ENCODE measurements at regions not wholly inside any gene's neighbourhood (a gene's known extent, or its start where the extent isn't known, plus 50 kb on each side); places are given as distances from the start of the nearest gene placed in this dataset.
A peak's percentile ranks its signal among the peaks of the same experiment; 100 is the strongest.

- no peak overlapping the region for H2AFZ ChIP-seq (ENCODE audit: low read length)
- TF ChIP-seq CTCF (conservative IDR thresholded peaks at IDR 0.05; ENCODE audit: low read depth, low read length) (no peak), EZH2phosphoT487 (IDR thresholded peaks at IDR 0.05; ENCODE audit: borderline replicate concordance, low read length) (no peak), EZH2 (IDR thresholded peaks at IDR 0.05; ENCODE audit: low read length, unreplicated experiment) (no peak)
- intact Hi-C loops (cut with micrococcal nuclease) = no loop called here
- ChIA-PET CTCF (no interaction called here), POLR2A (ENCODE audit: unreplicated experiment) (interaction anchor here (0.5 to 0.6 kb wide), 2 partner anchors 32 to 238 kb away, joined by 3 read pairs; no protein-coding TSS in a partner anchor)
- no peaks in the 10 kb centered on the region for H3K9me3 ChIP-seq (ENCODE audit: low read length)
- no peaks in the 10 kb centered on the region for H3K79me2 ChIP-seq (ENCODE audit: low read length)
- no peaks in the 10 kb centered on the region for H4K20me1 ChIP-seq (ENCODE audit: low read length)
- no peaks in the 10 kb centered on the region for H3K36me3 ChIP-seq (ENCODE audit: low read depth, low read length)
- no peaks in the 10 kb centered on the region for H3K9me2 ChIP-seq (replicated peaks; ENCODE audit: low read length)
- H3K9ac ChIP-seq (ENCODE audit: low read length) = no peak overlapping the region
- no peak overlapping the region for H3K4me3 ChIP-seq (ENCODE audit: low read length)
- H3K27me3 ChIP-seq (ENCODE audit: low read length) = no peaks in the 10 kb centered on the region
- H3K4me1 ChIP-seq (ENCODE audit: insufficient read depth, low read length) = peaks cover 13% of the 10 kb centered on the region
- BruUV-seq (replicated peaks) = no TSS peak
- DNase-seq (no peak), ATAC-seq (no peak)
- H3K4me2 ChIP-seq (ENCODE audit: low read length) = no peak overlapping the region
- no peak overlapping the region for H3K27ac ChIP-seq (ENCODE audit: low read length)
- H3F3A ChIP-seq (ENCODE audit: low read length, unreplicated experiment) = no peaks in the 10 kb centered on the region
Observed at GRCh38 chr5:57600321-57600720, 117.7 kb upstream of the ACTBL2 start.

- ChIA-PET POLR2A (ENCODE audit: unreplicated experiment) (no interaction called here), CTCF (interaction anchor here (0.6 kb wide), 1 partner anchor 867 kb away, joined by 4 read pairs; no protein-coding TSS in a partner anchor)
- H3K4me3 ChIP-seq (ENCODE audit: low read length) = no peak overlapping the region
- ATAC-seq = peak; percentile 93
- H3K4me2 ChIP-seq (ENCODE audit: low read length) = no peak overlapping the region
- no peaks in the 10 kb centered on the region for H3K9me2 ChIP-seq (replicated peaks; ENCODE audit: low read length)
- H3F3A ChIP-seq (ENCODE audit: low read length, unreplicated experiment) = no peaks in the 10 kb centered on the region
- H2AFZ ChIP-seq (ENCODE audit: low read length) = peak overlapping the region; percentile 20
- DNase-seq = peak; percentile 68
- intact Hi-C loops (cut with micrococcal nuclease) = no loop called here
- no TSS peak for BruUV-seq (replicated peaks)
- no peaks in the 10 kb centered on the region for H3K79me2 ChIP-seq (ENCODE audit: low read length)
- no peaks in the 10 kb centered on the region for H3K27me3 ChIP-seq (ENCODE audit: low read length)
- peaks cover 13% of the 10 kb centered on the region for H3K4me1 ChIP-seq (ENCODE audit: insufficient read depth, low read length)
- TF ChIP-seq CTCF (conservative IDR thresholded peaks at IDR 0.05; ENCODE audit: low read depth, low read length) = no peak
- TF ChIP-seq EZH2 (IDR thresholded peaks at IDR 0.05; ENCODE audit: low read length, unreplicated experiment) = no peak
- TF ChIP-seq EZH2phosphoT487 (IDR thresholded peaks at IDR 0.05; ENCODE audit: borderline replicate concordance, low read length) = no peak
- no peaks in the 10 kb centered on the region for H4K20me1 ChIP-seq (ENCODE audit: low read length)
- H3K9me3 ChIP-seq (ENCODE audit: low read length) = no peaks in the 10 kb centered on the region
- H3K36me3 ChIP-seq (ENCODE audit: low read depth, low read length) = no peaks in the 10 kb centered on the region
- H3K9ac ChIP-seq (ENCODE audit: low read length) = peak overlapping the region; percentile 31; the same call in 1 of the 2 replicates
- H3K27ac ChIP-seq (ENCODE audit: low read length) = peak overlapping the region; percentile 57
Observed at GRCh38 chr5:57598756-57599155, 116.1 kb upstream of the ACTBL2 start.

- peak overlapping the region; percentile 17; the same call in 1 of the 2 replicates for H3K9ac ChIP-seq (ENCODE audit: low read length)
- H3K36me3 ChIP-seq (ENCODE audit: low read depth, low read length) = no peaks in the 10 kb centered on the region
- TF ChIP-seq CTCF (conservative IDR thresholded peaks at IDR 0.05; ENCODE audit: low read depth, low read length) (no peak), EZH2 (IDR thresholded peaks at IDR 0.05; ENCODE audit: low read length, unreplicated experiment) (no peak), EZH2phosphoT487 (IDR thresholded peaks at IDR 0.05; ENCODE audit: borderline replicate concordance, low read length) (no peak)
- H3K27ac ChIP-seq (ENCODE audit: low read length) = peak overlapping the region; percentile 57
- H3K4me1 ChIP-seq (ENCODE audit: insufficient read depth, low read length) = peaks cover 19% of the 10 kb centered on the region
- ATAC-seq (no peak), DNase-seq (no peak)
- no peak overlapping the region for H3K4me3 ChIP-seq (ENCODE audit: low read length)
- H3K27me3 ChIP-seq (ENCODE audit: low read length) = no peaks in the 10 kb centered on the region
- no peaks in the 10 kb centered on the region for H3K9me2 ChIP-seq (replicated peaks; ENCODE audit: low read length)
- H3K4me2 ChIP-seq (ENCODE audit: low read length) = no peak overlapping the region
- H4K20me1 ChIP-seq (ENCODE audit: low read length) = no peaks in the 10 kb centered on the region
- BruUV-seq (replicated peaks) = no TSS peak
- no peaks in the 10 kb centered on the region for H3F3A ChIP-seq (ENCODE audit: low read length, unreplicated experiment)
- ChIA-PET CTCF (no interaction called here), POLR2A (ENCODE audit: unreplicated experiment) (no interaction called here)
- no peak overlapping the region for H2AFZ ChIP-seq (ENCODE audit: low read length)
- H3K79me2 ChIP-seq (ENCODE audit: low read length) = no peaks in the 10 kb centered on the region
- intact Hi-C loops (cut with micrococcal nuclease) = no loop called here
- H3K9me3 ChIP-seq (ENCODE audit: low read length) = no peaks in the 10 kb centered on the region
Observed at GRCh38 chr5:57598097-57598496, 115.5 kb upstream of the ACTBL2 start.

All from PC-3 (cell line).